H1 (cell line): ENCODE measurements at regions not wholly inside any gene's neighbourhood (a gene's known extent, or its start where the extent isn't known, plus 50 kb on each side); places are given as distances from the start of the nearest gene placed in this dataset.

ENCODE experiments used
- CTCF ChIA-PET: fragments of 300-600 bp; sonication (Branson Sonifier 250); formaldehyde crosslinking; loops from one replicate; lab custom pipeline; 2021; ENCODE audit not compliant: partially characterized antibody; lab: Charles Lee
- POLR2A ChIA-PET: fragments of 300-600 bp; sonication (Branson Sonifier 250); formaldehyde crosslinking; loops from one replicate; lab custom pipeline; 2021; ENCODE audit warnings: inconsistent platforms; ENCODE audit not compliant: partially characterized antibody; lab: Charles Lee
- DNase-seq, 2 experiments: peaks; one replicate each; pipeline versions ENCODE4 v3.0.0 to v3.0.0-alpha.2; 2010 to 2022; ENCODE audit warnings: low spot score in 2 of 2, low read depth in 1 of 2, mixed read lengths in 1 of 2
- FAIRE-seq: peaks from 2 replicates; lab custom pipeline; 2011; peaks lifted over from hg19 to GRCh38; lab: Jason Lieb, UNC
- H2AFZ ChIP-seq: 2 replicates; pipeline ENCODE4 v1.8.1; 2012; ENCODE audit warnings: low read length, inconsistent platforms
- H2AK5ac ChIP-seq: 2 replicates; pipeline ENCODE4 v1.6.1; 2013; ENCODE audit warnings: low read depth, low read length
- H2BK120ac ChIP-seq: replicated peaks from 2 replicates; pipeline ENCODE3; 2013; ENCODE audit warnings: low read depth, low read length, inconsistent platforms
- H2BK12ac ChIP-seq: 2 replicates; pipeline ENCODE4 v1.6.1; 2013; ENCODE audit warnings: low read depth, low read length
- H2BK15ac ChIP-seq: 2 replicates; pipeline ENCODE4 v1.6.1; 2013; ENCODE audit warnings: low read length
- H2BK20ac ChIP-seq: 2 replicates; pipeline ENCODE4 v1.6.1; 2013; ENCODE audit warnings: low read length
- H2BK5ac ChIP-seq: 2 replicates; pipeline ENCODE4 v1.6.1; 2013; ENCODE audit warnings: low read depth, low read length
- H3K14ac ChIP-seq: 2 replicates; pipeline ENCODE4 v1.6.1; 2013; ENCODE audit warnings: inconsistent platforms; ENCODE audit not compliant: insufficient read length
- H3K18ac ChIP-seq: 2 replicates; pipeline ENCODE4 v1.6.1; 2013; ENCODE audit warnings: low read length; ENCODE audit errors: extremely low read depth
- H3K23ac ChIP-seq: 2 replicates; pipeline ENCODE4 v1.6.1; 2013; ENCODE audit warnings: inconsistent platforms; ENCODE audit not compliant: insufficient read length
- H3K23me2 ChIP-seq: 2 replicates; pipeline ENCODE4 v1.6.1; 2013; ENCODE audit warnings: low read depth, low read length
- H3K27ac ChIP-seq: 2 replicates; pipeline ENCODE4 v1.6.1; 2011; ENCODE audit warnings: low read depth, low read length, inconsistent platforms
- H3K27me3 ChIP-seq, 4 experiments: replicated peaks in 1 of 4; 1 replicate in 1 of 4; 2 replicates in 3 of 4; pipeline versions ENCODE4 v1.6.1 to v1.8.1; 2011 to 2013; ENCODE audit warnings: low read length in 3 of 4, mild to moderate bottlenecking in 3 of 4, inconsistent platforms in 2 of 4, mixed read lengths in 2 of 4, moderate library complexity in 1 of 4; ENCODE audit not compliant: control insufficient read depth in 3 of 4, insufficient read depth in 3 of 4; ENCODE audit errors: extremely low read depth in 1 of 4
- H3K36me3 ChIP-seq, 4 experiments: 2 replicates each; pipeline versions ENCODE4 v1.6.1 to v1.8.1; 2011 to 2013; ENCODE audit warnings: mild to moderate bottlenecking in 4 of 4, low read length in 3 of 4, moderate library complexity in 2 of 4, control low read depth in 1 of 4, inconsistent platforms in 1 of 4; ENCODE audit not compliant: insufficient read depth in 4 of 4, control insufficient read depth in 2 of 4
- H3K4ac ChIP-seq: replicated peaks from 2 replicates; pipeline ENCODE3; 2013; ENCODE audit warnings: low read length, low read depth, mixed read lengths, inconsistent platforms; ENCODE audit not compliant: insufficient read length
- H3K4me1 ChIP-seq, 4 experiments: replicated peaks in 1 of 4; 1 replicate in 1 of 4; 2 replicates in 3 of 4; pipeline versions ENCODE4 v1.6.1 to v1.8.1; 2011 to 2013; ENCODE audit warnings: low read length in 3 of 4, inconsistent platforms in 2 of 4, mixed read lengths in 1 of 4; ENCODE audit not compliant: insufficient read depth in 4 of 4, control insufficient read depth in 3 of 4
- H3K4me2 ChIP-seq, 2 experiments: 2 replicates each; pipeline versions ENCODE4 v1.6.1 to v1.8.1; 2011 to 2013; ENCODE audit warnings: low read depth in 2 of 2, low read length in 2 of 2, control low read depth in 1 of 2, inconsistent platforms in 1 of 2, mild to moderate bottlenecking in 1 of 2; ENCODE audit not compliant: insufficient read depth in 1 of 2
- H3K4me3 ChIP-seq, 4 experiments: fragments of 200-600, 300-600 bp in 1 of 4; sonication (generic), shearing (Covaris generic), sonication (Bioruptor Twin) in 1 of 4; 2 replicates each; pipeline versions ENCODE4 v1.5.1 to v1.8.1; 2011 to 2016; ENCODE audit warnings: low read length in 4 of 4, low read depth in 3 of 4, control low read depth in 2 of 4, inconsistent platforms in 2 of 4, mild to moderate bottlenecking in 2 of 4, mixed read lengths in 1 of 4, moderate library complexity in 1 of 4; ENCODE audit not compliant: insufficient read depth in 2 of 4; ENCODE audit errors: extremely low read depth in 1 of 4
- H3K56ac ChIP-seq: replicated peaks from 2 replicates; pipeline ENCODE3; 2013; ENCODE audit warnings: low read depth, mild to moderate bottlenecking, mixed read lengths, low read length, inconsistent platforms; ENCODE audit not compliant: insufficient read length
- H3K79me1 ChIP-seq: 2 replicates; pipeline ENCODE4 v1.6.1; 2013; ENCODE audit warnings: low read depth, low read length, control low read depth
- H3K79me2 ChIP-seq, 2 experiments: 2 replicates each; pipeline versions ENCODE4 v1.6.1 to v1.8.1; 2012 to 2013; ENCODE audit warnings: low read length in 2 of 2, mild to moderate bottlenecking in 2 of 2, inconsistent platforms in 1 of 2; ENCODE audit not compliant: insufficient read depth in 2 of 2, control insufficient read depth in 1 of 2
- H3K9ac ChIP-seq, 4 experiments: replicated peaks in 1 of 4; 1 replicate in 1 of 4; 2 replicates in 3 of 4; pipeline versions ENCODE4 v1.6.1 to v1.8.1; 2011 to 2013; ENCODE audit warnings: low read depth in 3 of 4, low read length in 3 of 4, control low read depth in 2 of 4, mild to moderate bottlenecking in 2 of 4, moderate library complexity in 2 of 4, inconsistent platforms in 1 of 4; ENCODE audit errors: extremely low read depth in 1 of 4
- H3K9me3 ChIP-seq, 2 experiments: 2 replicates each; pipeline versions ENCODE4 v1.6.1 to v1.8.1; 2012 to 2013; ENCODE audit warnings: mild to moderate bottlenecking in 2 of 2, moderate library complexity in 2 of 2, control low read depth in 1 of 2, inconsistent platforms in 1 of 2, low read depth in 1 of 2, low read length in 1 of 2, mixed read lengths in 1 of 2; ENCODE audit not compliant: insufficient read depth in 2 of 2
- H4K20me1 ChIP-seq, 2 experiments: replicated peaks in 1 of 2; 2 replicates each; pipeline versions ENCODE3 to v1.8.1; 2011 to 2013; ENCODE audit warnings: inconsistent platforms in 2 of 2, low read length in 2 of 2, mild to moderate bottlenecking in 1 of 2; ENCODE audit not compliant: insufficient read depth in 2 of 2, control insufficient read depth in 1 of 2
- H4K5ac ChIP-seq: 2 replicates; pipeline ENCODE4 v1.6.1; 2013; ENCODE audit warnings: low read length, low read depth, mixed read lengths, inconsistent platforms; ENCODE audit not compliant: insufficient read length
- H4K8ac ChIP-seq: 2 replicates; pipeline ENCODE4 v1.8.0; 2013; ENCODE audit warnings: mild to moderate bottlenecking, moderate library complexity, low read length, inconsistent platforms; ENCODE audit not compliant: insufficient read depth; ENCODE audit errors: extremely low read depth
- H4K91ac ChIP-seq: replicated peaks from 2 replicates; pipeline ENCODE3; 2013; ENCODE audit warnings: low read length, mixed read lengths, inconsistent platforms; ENCODE audit not compliant: insufficient read length
- WGBS, 2 experiments: shearing (Covaris generic) in 1 of 2; methylation state at CpG; one replicate each; pipeline versions ENCODE4 v1.1.6 to v1.1.7; 2013 to 2015; ENCODE audit warnings: low lambda C conversion rate in 2 of 2, mixed read lengths in 2 of 2, inconsistent platforms in 1 of 2, low coverage in 1 of 2, missing lambda C conversion rate in 1 of 2; ENCODE audit not compliant: insufficient replicate concordance in 2 of 2, insufficient coverage in 1 of 2, insufficient read length in 1 of 2; ENCODE audit errors: extremely low coverage in 1 of 2, missing lambda C conversion rate in 1 of 2; 5-methylcytosine and 5-hydroxymethylcytosine counted together
- TF ChIP-seq, protein P1 (sequence below): IDR thresholded peaks from 2 replicates; pipeline ENCODE4 v1.6.1; 2012; ENCODE audit warnings: inconsistent platforms

DNA sequence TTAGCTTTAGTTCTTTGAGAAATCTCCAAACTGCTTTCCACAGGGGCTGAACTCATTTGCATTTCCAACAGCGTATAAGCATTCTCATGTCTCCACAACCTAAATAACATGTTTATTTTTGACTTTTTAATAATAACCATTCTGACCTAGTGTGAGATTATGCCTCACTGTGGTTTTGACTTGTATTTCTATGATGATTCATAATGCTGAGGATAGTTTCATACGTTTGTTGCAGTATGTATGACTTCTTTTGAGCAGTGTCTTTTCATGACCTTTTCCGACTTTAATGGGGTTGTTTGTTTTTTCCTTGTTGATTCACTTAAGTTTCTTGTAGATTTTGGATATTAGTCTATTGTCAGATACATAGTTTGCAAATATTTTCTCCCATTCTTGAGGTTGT lies 1833.0 kb upstream of the PCDH10 start:
- H2BK20ac ChIP-seq = no peak overlapping the region
- no peak overlapping the region for H2BK12ac ChIP-seq
- no peaks in the 10 kb centered on the region for H3K27me3 ChIP-seq
- no peak overlapping the region for H4K8ac ChIP-seq
- no peak overlapping the region for H3K18ac ChIP-seq
- no peak overlapping the region for H3K14ac ChIP-seq
- POLR2A ChIA-PET = no interaction called here
- no peak overlapping the region for H4K5ac ChIP-seq
- no peaks in the 10 kb centered on the region for H3K79me1 ChIP-seq
- no peaks in the 10 kb centered on the region for H3K79me2 ChIP-seq
- H4K20me1 ChIP-seq = no peaks in the 10 kb centered on the region
- CTCF ChIA-PET = no interaction called here
- no peak overlapping the region for H2AK5ac ChIP-seq
- H3K4ac ChIP-seq = no peak overlapping the region
- no peak overlapping the region for H2BK15ac ChIP-seq
- no peak for FAIRE-seq
- H3K27ac ChIP-seq = no peak overlapping the region
- H3K4me1 ChIP-seq = no peaks in the 10 kb centered on the region
- H3K56ac ChIP-seq = no peak overlapping the region
- no peak for DNase-seq
- H3K23ac ChIP-seq = no peak overlapping the region
- no peak overlapping the region for H3K4me2 ChIP-seq
- no peak overlapping the region for H2BK120ac ChIP-seq
- no peaks in the 10 kb centered on the region for H3K36me3 ChIP-seq
- H3K23me2 ChIP-seq = no peaks in the 10 kb centered on the region
- H3K9me3 ChIP-seq = no peaks in the 10 kb centered on the region
- no peak overlapping the region for H2BK5ac ChIP-seq
- TF ChIP-seq, protein P1, sequence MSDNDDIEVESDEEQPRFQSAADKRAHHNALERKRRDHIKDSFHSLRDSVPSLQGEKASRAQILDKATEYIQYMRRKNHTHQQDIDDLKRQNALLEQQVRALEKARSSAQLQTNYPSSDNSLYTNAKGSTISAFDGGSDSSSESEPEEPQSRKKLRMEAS = no peak
- H3K9ac ChIP-seq = no peak overlapping the region
- H4K91ac ChIP-seq = no peak overlapping the region
- no peak overlapping the region for H2AFZ ChIP-seq
- no peak overlapping the region for H3K4me3 ChIP-seq
- WGBS, 2 experiments = 91% methylated on average over 3 of the region's 3 CpGs; no CpG with 5 or more reads in 1 of the 2 experiments
